ENCODE measurements at regions not wholly inside any gene's neighbourhood (a gene's known extent, or its start where the extent isn't known, plus 50 kb on each side); places are given as distances from the start of the nearest gene placed in this dataset.

DNA sequence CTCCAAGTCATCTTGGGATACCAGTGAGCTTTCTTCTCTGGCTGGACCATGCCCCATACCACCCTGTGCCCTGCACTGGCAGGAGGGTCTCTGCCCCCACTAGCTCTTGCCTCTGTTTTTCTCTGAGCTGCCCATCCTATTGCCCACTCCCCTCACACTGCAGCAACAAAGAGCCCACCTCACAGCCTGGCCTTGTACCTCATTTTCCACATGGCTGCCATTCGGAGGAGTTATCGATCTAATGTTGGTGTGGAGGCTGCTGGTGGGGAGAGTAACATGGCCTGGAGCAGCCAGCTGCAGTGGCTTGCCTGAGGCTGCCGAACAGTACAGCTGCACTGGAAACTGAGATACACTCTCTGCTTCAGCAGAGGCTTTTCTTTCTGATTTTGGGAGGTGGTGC lies 65.7 kb upstream of the AGBL1 start:
- no peak for TF ChIP-seq POLR2A (IDR thresholded peaks at IDR 0.05; ENCODE audit: low read depth, low read length)
- TF ChIP-seq TAF1 (IDR thresholded peaks at IDR 0.05; ENCODE audit: borderline replicate concordance, low read depth, low read length) = no peak
- no peak for TF ChIP-seq POLR2AphosphoS5 (IDR thresholded peaks at IDR 0.05; ENCODE audit: low read depth, low read length)

All from GM12892 (cell line).